ENCODE measurements at regions not wholly inside any gene's neighbourhood (a gene's known extent, or its start where the extent isn't known, plus 50 kb on each side); places are given as distances from the start of the nearest gene placed in this dataset.

- dilution Hi-C loops (cut with HindIII; ENCODE audit: low sequenced_read_pairs, unreplicated experiment) (no loop called here), intact Hi-C loops (cut with micrococcal nuclease) (no loop called here), in situ Hi-C loops (cut with MboI; ENCODE audit: low sequenced_read_pairs) (no loop called here)
- no peaks in the 10 kb centered on the region for H3K79me1 ChIP-seq (ENCODE audit: low read depth in 1 of 2, low read length in 2 of 2)
- H3K9me1 ChIP-seq (ENCODE audit: insufficient read depth, low read length), result no peaks in the 10 kb centered on the region
- no peak overlapping the region for H3K9ac ChIP-seq (ENCODE audit: low read depth, low read length)
- H3K36me3 ChIP-seq (ENCODE audit: control insufficient read depth, insufficient read depth, low read length), result no peaks in the 10 kb centered on the region
- H3K27me3 ChIP-seq (ENCODE audit: control insufficient read depth, insufficient read depth, low read length), result no peaks in the 10 kb centered on the region
- H3K14ac ChIP-seq (replicated peaks; ENCODE audit: low read depth, low read length), result no peak overlapping the region
- no TSS peak for BruUV-seq (replicated peaks)
- no CpG with 5 or more reads among the region's 6 CpGs for WGBS, 2 experiments (ENCODE audit: extremely low coverage in 2 of 2, insufficient read length in 1 of 2)
- no peak for DNase-seq
- H3K27ac ChIP-seq (ENCODE audit: insufficient read depth, low read length), result no peak overlapping the region
- no peak overlapping the region for H3K4ac ChIP-seq (ENCODE audit: low read depth, low read length)
- ChIA-PET CTCF (no interaction called here), POLR2A (ENCODE audit: unreplicated experiment) (no interaction called here)
- no peak overlapping the region for H2BK5ac ChIP-seq (ENCODE audit: low read depth, low read length, poor library complexity, severe bottlenecking)
- H3K4me2 ChIP-seq (ENCODE audit: low read depth, low read length), result no peak overlapping the region
- no peak overlapping the region for H2BK20ac ChIP-seq (ENCODE audit: low read depth, low read length)
- H3K9me3 ChIP-seq (ENCODE audit: control insufficient read depth, insufficient read depth, low read length), result no peaks in the 10 kb centered on the region; the same call in 1 of the 2 replicates
- no peak overlapping the region for H2BK120ac ChIP-seq (ENCODE audit: low read depth, low read length)
- no peak overlapping the region for H3K4me3 ChIP-seq (ENCODE audit: insufficient read depth, low read depth, low read length)
- no peak overlapping the region for H4K8ac ChIP-seq (ENCODE audit: low read depth in 2 of 2, low read length in 2 of 2)
- ATAC-seq (ENCODE audit: low read depth), result no peak
- no peak overlapping the region for H2BK15ac ChIP-seq (ENCODE audit: low read depth, low read length)
- H2AFZ ChIP-seq (replicated peaks; ENCODE audit: low read length, poor library complexity), result no peak overlapping the region
- no peak overlapping the region for H3K56ac ChIP-seq (ENCODE audit: extremely low read depth, insufficient read depth, low read length)
- no peak overlapping the region for H3K18ac ChIP-seq (ENCODE audit: low read depth, low read length)
- H3K23ac ChIP-seq (ENCODE audit: low read depth, low read length), result no peak overlapping the region
- no peak overlapping the region for H2AK9ac ChIP-seq (replicated peaks; ENCODE audit: low read depth, low read length, poor library complexity)
- no peak for TF ChIP-seq RAD21 (IDR thresholded peaks at IDR 0.05; ENCODE audit: low read length)
- no peak for TF ChIP-seq CHD1 (IDR thresholded peaks at IDR 0.05; ENCODE audit: low read depth, low read length)
- no peak for TF ChIP-seq ELK1 (IDR thresholded peaks at IDR 0.05; ENCODE audit: borderline replicate concordance, low read depth, low read length)
- no peak for TF ChIP-seq FOS (IDR thresholded peaks at IDR 0.05; ENCODE audit: low read depth, low read length)
- no peak for TF ChIP-seq CEBPB (IDR thresholded peaks at IDR 0.05; ENCODE audit: low read depth, low read length)
- TF ChIP-seq RCOR1 (IDR thresholded peaks at IDR 0.05; ENCODE audit: insufficient replicate concordance, low read length), result no peak
- H4K20me1 ChIP-seq (ENCODE audit: insufficient read depth, low read length), result no peaks in the 10 kb centered on the region
- H2AK5ac ChIP-seq (ENCODE audit: low read depth, low read length), result no peak overlapping the region
- no peak overlapping the region for H4K91ac ChIP-seq (ENCODE audit: insufficient read depth, low read depth, low read length)
- H3K4me1 ChIP-seq (ENCODE audit: control insufficient read depth, insufficient read depth, low read length), result no peaks in the 10 kb centered on the region
- H4K5ac ChIP-seq (ENCODE audit: low read depth, low read length), result no peak overlapping the region
These were observed 159.7 kb upstream of the CDH20 start for GRCh38 chr18:61173554-61173953.

Measured in IMR-90 (cell line).